GM20000 (cell line): ENCODE measurements at regions not wholly inside any gene's neighbourhood (a gene's known extent, or its start where the extent isn't known, plus 50 kb on each side); places are given as distances from the start of the nearest gene placed in this dataset.
"Not testable (repeated sequence)": the region's sequence is repeated elsewhere in the genome, so short reads cannot be mapped to it uniquely, and the experiment has no call there.

Experiments
- DNase-seq: peaks from one replicate; pipeline ENCODE4 v3.0.0; 2012; ENCODE audit warnings: low spot score
- TF ChIP-seq, protein P1 (sequence below): IDR thresholded peaks from 2 replicates; pipeline ENCODE4 v1.5.1; 2012; ENCODE audit warnings: mild to moderate bottlenecking, control low read depth; ENCODE audit errors: extremely low read depth, missing control alignments

DNA sequence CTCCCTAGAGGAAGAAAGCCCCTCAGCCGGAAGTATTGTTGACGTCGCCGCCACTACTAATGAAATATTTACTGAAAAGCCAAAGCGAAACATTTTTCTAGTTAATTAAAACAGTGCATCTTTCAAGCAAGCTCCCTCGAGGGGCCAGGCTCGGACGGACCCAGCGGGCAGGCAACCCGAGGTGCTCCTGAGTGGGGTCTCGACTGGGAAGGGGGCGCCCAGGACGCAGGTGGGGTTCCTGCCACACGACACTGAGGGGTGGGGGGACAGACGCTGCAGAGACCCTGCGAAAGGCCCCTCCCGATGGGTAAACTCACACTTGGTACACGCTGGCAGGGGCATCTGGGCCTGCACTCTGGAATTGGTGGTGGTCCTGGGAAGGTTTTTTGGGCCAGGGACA lies 72.4 kb upstream of the ADGRA1 start:
- DNase-seq = no peak
- TF ChIP-seq, protein P1, sequence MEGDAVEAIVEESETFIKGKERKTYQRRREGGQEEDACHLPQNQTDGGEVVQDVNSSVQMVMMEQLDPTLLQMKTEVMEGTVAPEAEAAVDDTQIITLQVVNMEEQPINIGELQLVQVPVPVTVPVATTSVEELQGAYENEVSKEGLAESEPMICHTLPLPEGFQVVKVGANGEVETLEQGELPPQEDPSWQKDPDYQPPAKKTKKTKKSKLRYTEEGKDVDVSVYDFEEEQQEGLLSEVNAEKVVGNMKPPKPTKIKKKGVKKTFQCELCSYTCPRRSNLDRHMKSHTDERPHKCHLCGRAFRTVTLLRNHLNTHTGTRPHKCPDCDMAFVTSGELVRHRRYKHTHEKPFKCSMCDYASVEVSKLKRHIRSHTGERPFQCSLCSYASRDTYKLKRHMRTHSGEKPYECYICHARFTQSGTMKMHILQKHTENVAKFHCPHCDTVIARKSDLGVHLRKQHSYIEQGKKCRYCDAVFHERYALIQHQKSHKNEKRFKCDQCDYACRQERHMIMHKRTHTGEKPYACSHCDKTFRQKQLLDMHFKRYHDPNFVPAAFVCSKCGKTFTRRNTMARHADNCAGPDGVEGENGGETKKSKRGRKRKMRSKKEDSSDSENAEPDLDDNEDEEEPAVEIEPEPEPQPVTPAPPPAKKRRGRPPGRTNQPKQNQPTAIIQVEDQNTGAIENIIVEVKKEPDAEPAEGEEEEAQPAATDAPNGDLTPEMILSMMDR = no peak

DNA sequence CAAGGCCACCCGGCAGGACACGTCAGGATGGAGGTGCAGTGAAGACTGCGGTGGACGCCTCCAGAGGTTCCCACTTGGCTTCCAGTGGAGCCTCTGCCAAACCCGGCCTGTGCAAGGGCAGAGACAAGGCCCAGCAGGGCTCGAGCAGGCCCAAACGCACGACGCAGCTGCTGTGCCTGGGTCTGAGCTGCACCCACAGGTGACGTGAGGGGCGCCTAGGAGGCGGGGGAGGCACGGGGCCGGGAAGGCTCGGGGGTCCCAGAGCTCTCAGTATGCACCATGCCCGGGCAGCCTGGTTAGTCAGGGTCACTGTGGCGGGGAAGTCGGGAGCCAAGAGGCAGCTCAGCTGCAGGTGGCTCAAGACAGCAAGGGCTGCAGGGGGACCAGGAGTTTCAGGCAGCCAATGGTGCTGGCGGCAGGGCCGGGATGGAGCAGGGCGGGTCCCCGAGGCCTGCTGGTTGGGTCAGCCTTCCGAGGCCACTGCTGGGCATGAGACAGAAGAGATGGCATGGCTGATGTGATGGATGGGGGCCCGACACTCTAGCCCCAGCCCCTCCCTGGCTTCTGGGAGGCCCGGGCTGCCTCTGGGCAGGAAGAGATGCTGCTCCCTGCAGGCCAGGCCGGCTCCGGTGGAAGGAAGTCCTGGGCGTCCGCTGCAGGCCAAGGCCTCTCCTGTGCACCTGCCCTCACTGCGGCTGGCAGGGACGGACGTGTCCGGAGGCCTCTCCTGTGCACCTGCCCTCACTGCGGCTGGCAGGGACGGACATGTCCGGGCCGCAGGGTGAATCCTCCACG lies 72.2 kb upstream of the CFAP46 start:
- DNase-seq = no peak
- TF ChIP-seq, protein P1 = no peak

DNA sequence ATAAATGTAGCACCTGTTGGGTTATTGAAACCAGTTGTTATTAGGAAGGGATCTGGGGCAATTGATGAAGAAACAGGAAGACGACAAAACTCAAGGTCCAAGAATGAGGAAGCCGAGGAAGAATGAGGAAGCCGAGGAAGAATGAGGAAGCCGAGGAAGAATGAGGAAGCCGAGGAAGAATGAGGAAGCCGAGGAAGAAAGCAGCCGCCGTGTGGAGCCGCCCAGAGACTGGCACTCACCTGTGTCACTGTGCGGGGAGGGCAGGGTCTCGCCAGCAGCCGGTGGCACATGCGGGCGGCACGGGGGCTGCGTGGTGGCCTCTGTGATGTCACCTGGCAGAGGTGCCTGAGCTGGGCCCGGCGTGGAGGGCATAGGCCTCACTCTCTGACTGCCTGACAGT lies 71.1 kb upstream of the CFAP46 start:
- TF ChIP-seq, protein P1 = no peak
- no peak for DNase-seq

DNA sequence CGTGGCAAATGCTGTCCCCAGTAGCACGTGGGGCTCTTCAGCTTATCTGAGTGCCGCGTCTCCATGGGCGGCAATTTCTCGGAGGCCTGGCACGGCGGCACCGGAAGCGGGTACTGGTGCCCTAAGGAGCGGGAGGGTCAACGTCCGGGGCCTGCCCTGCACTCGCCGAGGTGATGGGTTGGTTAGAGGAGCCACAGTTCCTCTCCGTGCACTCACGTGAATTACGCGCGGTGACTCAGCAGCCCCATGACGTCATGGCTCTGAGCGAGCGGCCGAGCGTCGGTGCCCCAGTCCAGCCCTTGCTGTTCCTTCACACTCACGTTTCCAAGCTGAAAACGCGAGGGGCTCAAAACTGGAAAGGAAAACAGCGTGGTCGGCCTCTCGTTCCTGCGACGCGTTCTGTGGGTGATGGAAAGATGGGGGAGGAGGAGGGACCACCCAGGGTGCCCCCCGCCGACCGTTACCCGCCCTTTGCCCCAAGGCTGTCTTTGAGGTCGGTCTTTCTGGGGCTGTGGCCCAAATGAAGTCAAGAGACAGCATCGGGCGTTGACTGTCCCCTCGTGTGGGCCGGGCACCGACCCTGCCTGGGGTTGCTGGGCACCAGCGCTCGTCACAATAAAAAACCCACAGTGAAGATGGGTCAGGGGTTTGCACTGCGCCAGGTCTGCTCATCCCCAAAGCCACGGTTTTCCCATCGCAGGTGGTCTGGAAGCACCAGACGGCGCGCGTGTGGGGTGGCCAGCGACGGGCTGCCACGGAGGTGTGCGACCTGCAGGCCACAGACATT lies 70.4 kb upstream of the CFAP46 start:
- DNase-seq = no peak
- TF ChIP-seq, protein P1 = no peak

DNA sequence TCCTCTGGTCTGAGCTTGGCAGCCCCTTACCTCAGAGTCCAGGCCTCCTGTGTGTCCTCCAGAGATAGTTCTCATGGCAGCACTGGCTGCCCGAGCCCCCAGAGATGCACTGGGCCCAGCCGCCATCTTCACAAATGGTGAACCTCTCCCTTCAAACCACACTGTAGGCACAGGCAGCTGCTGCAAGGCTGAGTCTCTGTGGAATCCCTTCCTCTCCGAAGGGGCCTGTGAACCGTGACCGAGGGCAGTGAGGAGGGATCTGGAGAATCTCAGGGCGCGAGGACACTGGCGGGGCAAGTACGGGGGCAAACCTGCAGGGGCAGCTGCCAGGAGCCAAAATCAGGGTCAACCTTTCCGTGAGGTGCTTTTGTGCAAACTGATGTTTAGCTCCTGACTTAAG lies 69.5 kb upstream of the CFAP46 start:
- TF ChIP-seq, protein P1 = no peak
- no peak for DNase-seq

DNA sequence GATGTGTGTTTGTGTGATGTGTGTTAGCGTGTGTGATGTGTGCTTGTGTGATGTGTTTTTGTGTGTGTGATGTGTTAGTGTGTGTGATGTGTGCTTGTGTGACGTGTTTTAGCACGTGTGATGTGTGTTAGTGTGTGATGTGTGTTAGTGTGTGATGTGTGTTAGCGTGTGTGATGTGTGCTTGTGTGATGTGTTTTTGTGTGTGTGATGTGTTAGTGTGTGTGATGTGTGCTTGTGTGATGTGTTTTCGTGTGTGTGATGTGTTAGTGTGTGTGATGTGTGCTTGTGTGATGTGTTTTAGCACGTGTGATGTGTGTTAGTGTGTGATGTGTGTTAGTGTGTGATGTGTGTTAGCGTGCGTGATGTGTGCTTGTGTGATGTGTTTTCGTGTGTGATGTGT lies 69.0 kb upstream of the CFAP46 start:
- not testable (repeated sequence) for DNase-seq

DNA sequence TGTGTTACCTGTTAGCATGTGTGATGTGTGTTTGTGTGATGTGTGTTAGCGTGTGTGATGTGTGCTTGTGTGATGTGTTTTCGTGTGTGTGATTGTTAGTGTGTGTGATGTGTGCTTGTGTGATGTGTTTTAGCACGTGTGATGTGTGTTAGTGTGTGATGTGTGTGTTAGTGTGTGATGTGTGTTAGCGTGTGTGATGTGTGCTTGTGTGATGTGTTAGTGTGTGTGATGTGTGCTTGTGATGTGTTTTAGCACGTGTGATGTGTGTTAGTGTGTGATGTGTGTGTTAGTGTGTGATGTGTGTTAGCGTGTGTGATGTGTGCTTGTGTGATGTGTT lies 68.4 kb upstream of the CFAP46 start:
- not testable (repeated sequence) for DNase-seq

DNA sequence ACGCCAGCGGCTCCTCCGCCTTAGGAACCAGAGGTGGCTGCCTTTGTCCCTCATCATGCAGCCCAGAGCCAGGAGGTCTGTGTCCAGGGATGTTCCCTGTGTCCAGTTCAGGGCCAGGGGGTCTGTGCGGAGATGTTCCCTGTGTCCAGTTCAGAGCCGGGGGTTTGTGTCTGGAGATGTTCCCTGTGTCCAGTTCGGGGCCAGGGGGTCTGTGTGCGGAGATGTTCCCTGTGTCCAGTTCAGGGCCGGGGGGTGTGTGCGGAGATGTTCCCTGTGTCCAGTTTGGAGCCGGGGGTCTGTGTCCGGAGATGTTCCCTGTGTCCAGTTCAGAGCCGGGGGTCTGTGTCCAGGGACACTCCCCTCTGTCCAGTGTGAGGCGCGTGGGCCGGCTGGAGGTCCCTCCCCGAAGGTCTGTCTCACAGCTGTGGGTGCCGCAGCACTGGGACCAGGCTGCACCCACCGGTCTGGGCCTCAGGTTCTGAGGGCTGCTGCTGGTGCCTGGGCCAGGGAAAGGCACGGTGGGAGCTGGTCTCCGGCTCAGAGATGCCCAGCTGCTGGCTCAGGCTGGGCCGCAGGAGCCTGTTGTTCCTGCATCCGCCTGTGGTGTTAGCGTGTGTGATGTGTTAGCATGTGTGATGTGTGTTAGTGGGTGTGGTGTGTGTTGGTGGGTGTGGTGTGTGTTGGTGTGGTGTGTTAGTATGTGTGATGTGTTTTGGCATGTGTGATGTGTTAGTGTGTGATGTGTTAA lies 67.9 kb upstream of the CFAP46 start:
- TF ChIP-seq, protein P1 = no peak
- DNase-seq = peak; percentile 61
